Ovary (tissue), 7 donors: ENCODE measurements at regions not wholly inside any gene's neighbourhood (a gene's known extent, or its start where the extent isn't known, plus 50 kb on each side); places are given as distances from the start of the nearest gene placed in this dataset.

Experiments
- DNase-seq, 5 donors: peaks; one replicate each; pipeline ENCODE4 v3.0.0-alpha.2; 2019 to 2020
- H3K27ac ChIP-seq, 2 donors: fragments of 200-600 bp; one replicate each; pipeline versions ENCODE4 v1.5.1 to v1.8.0; 2019 to 2022
- H3K27me3 ChIP-seq: fragments of 200-600 bp; one replicate; pipeline ENCODE4 v1.8.0; 2022
- H3K36me3 ChIP-seq: fragments of 200-600 bp; sonication (generic); one replicate; pipeline ENCODE4 v1.5.1; 2019
- H3K4me1 ChIP-seq: one replicate; pipeline ENCODE4 v1.8.1; 2013; ENCODE audit warnings: mild to moderate bottlenecking, moderate library complexity; ENCODE audit not compliant: insufficient read depth
- H3K4me3 ChIP-seq: fragments of 200-600 bp; sonication (generic); one replicate; pipeline ENCODE4 v1.5.1; 2017
- H3K9me3 ChIP-seq, 2 donors: fragments of 200-600 bp in 1 of 2; sonication (generic) in 1 of 2; one replicate each; pipeline versions ENCODE4 v1.5.1 to v1.8.1; 2013 to 2019; ENCODE audit warnings: mild to moderate bottlenecking in 1 of 2, moderate library complexity in 1 of 2
- EP300 ChIP-seq: sonication (generic); formaldehyde crosslinking; IDR thresholded peaks from one replicate; pipeline ENCODE4 v1.6.1; 2017; ENCODE audit warnings: antibody characterized with exemption
- POLR2A ChIP-seq: fragments of 450-650 bp; IDR thresholded peaks from one replicate; pipeline ENCODE4 v1.6.1; 2017; ENCODE audit warnings: antibody characterized with exemption, mild to moderate bottlenecking, moderate library complexity
- WGBS, 3 donors: extraction: QIAGEN DNeasy Blood & Tissue Kit in 1 of 3; methylation state at CpG; one replicate each; pipeline versions ENCODE4 v1.1.5 to v1.1.7; 2013 to 2017; 5-methylcytosine and 5-hydroxymethylcytosine counted together
- intact Hi-C, 4 donors: fragments of 100-400 bp; cut with DNase I; formaldehyde crosslinking; loops; one replicate each; pipeline versions ENCODE4 v1.11.0 to v1.15.1; 2022 to 2023
- TF ChIP-seq, protein P1 (sequence below), 3 donors: fragments of 450-650 bp in 2 of 3; fragments of 200-600 bp in 1 of 3; IDR thresholded peaks; one replicate each; pipeline versions ENCODE4 v1.5.1 to v1.8.0; 2016 to 2022; ENCODE audit warnings: antibody characterized with exemption in 3 of 3, mild to moderate bottlenecking in 1 of 3
- donor health status: DM: no; HTN: no; CAD: no; lungs with moderate emphysema.
- donor health status: DM: no; HTN: no; CAD: no.
- donor health status: Bipolar disorder and iron deficiency.
- donor health status: DM: no; HTN: no; CAD: no.
- donor health status: DM: yes; HTN: yes; CAD: no.

DNA sequence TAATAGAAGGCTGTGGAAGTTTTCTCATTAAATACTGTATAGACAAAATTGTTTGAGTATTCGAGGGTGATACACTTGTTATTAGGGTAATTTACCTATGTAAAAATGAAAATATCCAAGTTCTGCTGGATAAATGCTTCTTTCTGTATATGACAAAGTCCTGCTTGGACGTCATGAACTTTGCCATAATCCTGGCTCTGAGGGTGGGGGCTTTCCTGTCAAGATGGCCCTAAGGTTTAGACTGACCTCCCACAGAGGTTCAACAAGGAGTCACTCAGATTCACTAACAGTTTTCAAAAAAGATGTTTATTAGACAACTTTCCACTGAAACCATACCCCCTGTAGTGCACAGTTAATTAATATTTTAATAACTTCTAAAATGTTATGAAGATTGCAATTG, 52.5 kb upstream of the NABP1 start:
- Histone ChIP-seq H3K4me1 (no peaks in the 10 kb centered on the region), H3K27me3 (no peaks in the 10 kb centered on the region), H3K27ac (no peak overlapping the region), H3K36me3 (no peaks in the 10 kb centered on the region), H3K4me3 (no peak overlapping the region), H3K9me3 (no peaks in the 10 kb centered on the region)
- no peak for DNase-seq
- intact Hi-C loops: no loop called here
- no peak for TF ChIP-seq POLR2A
- no peak for TF ChIP-seq EP300
- TF ChIP-seq, protein P1, sequence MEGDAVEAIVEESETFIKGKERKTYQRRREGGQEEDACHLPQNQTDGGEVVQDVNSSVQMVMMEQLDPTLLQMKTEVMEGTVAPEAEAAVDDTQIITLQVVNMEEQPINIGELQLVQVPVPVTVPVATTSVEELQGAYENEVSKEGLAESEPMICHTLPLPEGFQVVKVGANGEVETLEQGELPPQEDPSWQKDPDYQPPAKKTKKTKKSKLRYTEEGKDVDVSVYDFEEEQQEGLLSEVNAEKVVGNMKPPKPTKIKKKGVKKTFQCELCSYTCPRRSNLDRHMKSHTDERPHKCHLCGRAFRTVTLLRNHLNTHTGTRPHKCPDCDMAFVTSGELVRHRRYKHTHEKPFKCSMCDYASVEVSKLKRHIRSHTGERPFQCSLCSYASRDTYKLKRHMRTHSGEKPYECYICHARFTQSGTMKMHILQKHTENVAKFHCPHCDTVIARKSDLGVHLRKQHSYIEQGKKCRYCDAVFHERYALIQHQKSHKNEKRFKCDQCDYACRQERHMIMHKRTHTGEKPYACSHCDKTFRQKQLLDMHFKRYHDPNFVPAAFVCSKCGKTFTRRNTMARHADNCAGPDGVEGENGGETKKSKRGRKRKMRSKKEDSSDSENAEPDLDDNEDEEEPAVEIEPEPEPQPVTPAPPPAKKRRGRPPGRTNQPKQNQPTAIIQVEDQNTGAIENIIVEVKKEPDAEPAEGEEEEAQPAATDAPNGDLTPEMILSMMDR (IDR thresholded peaks at IDR 0.05): no peak
- WGBS, 3 donors: 34 to 48% (median 38%) methylated on average over 2 of the region's 2 CpGs

DNA sequence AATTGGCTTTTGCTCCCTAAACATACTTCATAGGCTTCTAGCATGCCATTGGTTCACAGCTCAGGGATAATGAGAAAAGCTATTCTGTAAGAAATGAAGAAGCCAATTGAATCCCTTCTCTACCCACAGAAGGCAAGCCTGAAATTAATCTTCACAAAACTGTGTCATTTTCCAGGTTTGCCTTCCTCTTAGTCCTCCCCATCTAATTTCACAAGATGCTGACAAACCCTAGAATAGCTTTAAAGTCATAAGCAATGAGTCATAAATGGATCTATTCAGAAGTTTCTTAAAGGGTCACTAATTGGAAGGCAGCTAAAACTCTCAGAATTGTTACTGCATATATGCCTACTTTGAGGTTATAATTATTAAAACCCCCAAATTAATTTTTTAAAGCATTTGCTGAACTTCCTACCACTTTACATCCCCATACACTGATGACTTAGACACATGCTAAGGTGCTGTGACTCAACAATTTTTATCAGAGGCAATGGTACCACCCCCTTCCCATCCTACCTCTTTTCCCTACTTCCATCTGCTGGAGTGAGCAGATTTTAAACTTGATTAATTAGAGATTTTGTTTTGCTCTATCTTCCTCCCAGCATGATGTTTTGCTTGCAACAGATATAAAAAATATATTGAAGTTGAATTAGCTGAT, 51.3 kb upstream of the NABP1 start:
- Histone ChIP-seq H3K9me3 (no peaks in the 10 kb centered on the region), H3K36me3 (no peaks in the 10 kb centered on the region), H3K4me1 (no peaks in the 10 kb centered on the region), H3K27ac (no peak overlapping the region), H3K4me3 (no peak overlapping the region), H3K27me3 (no peaks in the 10 kb centered on the region)
- DNase-seq: no peak
- intact Hi-C loops: no loop called here
- TF ChIP-seq EP300 (no peak), POLR2A (no peak)

- Histone ChIP-seq H3K27me3 (no peaks in the 10 kb centered on the region), H3K4me1 (no peaks in the 10 kb centered on the region), H3K27ac (no peak overlapping the region), H3K4me3 (no peak overlapping the region), H3K36me3 (no peaks in the 10 kb centered on the region), H3K9me3 (no peaks in the 10 kb centered on the region)
- no peak for DNase-seq
- WGBS, 3 donors: 49 to 69% (median 57%) methylated on average over 1 of the region's 1 CpG
- intact Hi-C loops: no loop called here
- TF ChIP-seq, protein P1 (IDR thresholded peaks at IDR 0.05): no peak
- TF ChIP-seq EP300: no peak
Observed at GRCh38 chr2:191627518-191627917, 50.4 kb upstream of the NABP1 start.
